ENCODE measurements at regions not wholly inside any gene's neighbourhood (a gene's known extent, or its start where the extent isn't known, plus 50 kb on each side); places are given as distances from the start of the nearest gene placed in this dataset.
"Not testable (repeated sequence)": the region's sequence is repeated elsewhere in the genome, so short reads cannot be mapped to it uniquely, and the experiment has no call there.

GRCh38 chr15:38631119-38632075 is 66.8 kb upstream of the RASGRP1 start:
- TF ChIP-seq CTCF (IDR thresholded peaks at IDR 0.05; ENCODE audit: borderline replicate concordance, insufficient read depth, low read depth, low read length), result no peak
- H3K4me3 ChIP-seq (ENCODE audit: low read depth, low read length), result no peak overlapping the region

- no peak overlapping the region for H3K4me3 ChIP-seq (ENCODE audit: low read depth, low read length)
- no peak for TF ChIP-seq CTCF (IDR thresholded peaks at IDR 0.05; ENCODE audit: borderline replicate concordance, insufficient read depth, low read depth, low read length)
These were observed 70.6 kb upstream of the RASGRP1 start for GRCh38 chr15:38635170-38635569.

GRCh38 chr15:38636597-38636996 is 72.0 kb upstream of the RASGRP1 start:
- H3K4me3 ChIP-seq (ENCODE audit: low read depth, low read length), result no peak overlapping the region
- no peak for TF ChIP-seq CTCF (IDR thresholded peaks at IDR 0.05; ENCODE audit: borderline replicate concordance, insufficient read depth, low read depth, low read length)

- no peak for TF ChIP-seq CTCF (IDR thresholded peaks at IDR 0.05; ENCODE audit: borderline replicate concordance, insufficient read depth, low read depth, low read length)
- H3K4me3 ChIP-seq (ENCODE audit: low read depth, low read length), result no peak overlapping the region
These were observed 73.5 kb upstream of the RASGRP1 start for GRCh38 chr15:38638126-38638525.

- H3K4me3 ChIP-seq (ENCODE audit: low read depth, low read length), result no peak overlapping the region
- TF ChIP-seq CTCF (IDR thresholded peaks at IDR 0.05; ENCODE audit: borderline replicate concordance, insufficient read depth, low read depth, low read length), result no peak
These were observed 74.2 kb upstream of the RASGRP1 start for GRCh38 chr15:38638811-38639210.

- no peak for TF ChIP-seq CTCF (IDR thresholded peaks at IDR 0.05; ENCODE audit: borderline replicate concordance, insufficient read depth, low read depth, low read length)
- no peak overlapping the region for H3K4me3 ChIP-seq (ENCODE audit: low read depth, low read length)
These were observed 78.2 kb upstream of the RASGRP1 start for GRCh38 chr15:38642689-38643270.

GRCh38 chr15:38644353-38644752 is 79.7 kb upstream of the RASGRP1 start:
- not testable (repeated sequence) for H3K4me3 ChIP-seq (ENCODE audit: low read depth, low read length)

Measured in GM12875 (cell line).